ENCODE measurements at regions not wholly inside any gene's neighbourhood (a gene's known extent, or its start where the extent isn't known, plus 50 kb on each side); places are given as distances from the start of the nearest gene placed in this dataset.

- TF ChIP-seq, protein P1, sequence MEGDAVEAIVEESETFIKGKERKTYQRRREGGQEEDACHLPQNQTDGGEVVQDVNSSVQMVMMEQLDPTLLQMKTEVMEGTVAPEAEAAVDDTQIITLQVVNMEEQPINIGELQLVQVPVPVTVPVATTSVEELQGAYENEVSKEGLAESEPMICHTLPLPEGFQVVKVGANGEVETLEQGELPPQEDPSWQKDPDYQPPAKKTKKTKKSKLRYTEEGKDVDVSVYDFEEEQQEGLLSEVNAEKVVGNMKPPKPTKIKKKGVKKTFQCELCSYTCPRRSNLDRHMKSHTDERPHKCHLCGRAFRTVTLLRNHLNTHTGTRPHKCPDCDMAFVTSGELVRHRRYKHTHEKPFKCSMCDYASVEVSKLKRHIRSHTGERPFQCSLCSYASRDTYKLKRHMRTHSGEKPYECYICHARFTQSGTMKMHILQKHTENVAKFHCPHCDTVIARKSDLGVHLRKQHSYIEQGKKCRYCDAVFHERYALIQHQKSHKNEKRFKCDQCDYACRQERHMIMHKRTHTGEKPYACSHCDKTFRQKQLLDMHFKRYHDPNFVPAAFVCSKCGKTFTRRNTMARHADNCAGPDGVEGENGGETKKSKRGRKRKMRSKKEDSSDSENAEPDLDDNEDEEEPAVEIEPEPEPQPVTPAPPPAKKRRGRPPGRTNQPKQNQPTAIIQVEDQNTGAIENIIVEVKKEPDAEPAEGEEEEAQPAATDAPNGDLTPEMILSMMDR (IDR thresholded peaks at IDR 0.05; ENCODE audit: extremely low read depth in 1 of 2, insufficient read depth in 1 of 2, low read depth in 1 of 2, low read length in 2 of 2) = no peak
- TF ChIP-seq POLR2AphosphoS5 (IDR thresholded peaks at IDR 0.05; ENCODE audit: insufficient read depth, low read depth, low read length) (no peak), MYC (IDR thresholded peaks at IDR 0.05; ENCODE audit: low read depth, low read length) (no peak), EZH2 (IDR thresholded peaks at IDR 0.05; ENCODE audit: borderline replicate concordance, low read depth, low read length, severe bottlenecking) (no peak), GATA2 (IDR thresholded peaks at IDR 0.05; ENCODE audit: insufficient read depth, insufficient read length, low read depth, low read length) (no peak), POLR2A (IDR thresholded peaks at IDR 0.05; ENCODE audit: low read depth, low read length) (no peak)
Observed at GRCh38 chr9:36765468-36766341, 193.0 kb downstream of the MELK start.

Data from endothelial cell of umbilical vein (primary cell).